Large intestine (tissue), 3 donors: ENCODE measurements at regions not wholly inside any gene's neighbourhood (a gene's known extent, or its start where the extent isn't known, plus 50 kb on each side); places are given as distances from the start of the nearest gene placed in this dataset.

Experiments
- DNase-seq, 2 donors: peaks; one replicate each; pipeline versions ENCODE4 v3.0.0 to v3.0.0-alpha.2; 2013
- H3K27ac ChIP-seq: one replicate; pipeline ENCODE4 v1.5.1; 2013; ENCODE audit warnings: low read length
- H3K27me3 ChIP-seq: 2 replicates; pipeline ENCODE4 v1.6.1; 2013; ENCODE audit warnings: low read length; ENCODE audit not compliant: control insufficient read depth, insufficient read depth
- H3K36me3 ChIP-seq: 2 replicates; pipeline ENCODE4 v1.6.1; 2013; ENCODE audit warnings: low read length; ENCODE audit not compliant: control insufficient read depth, insufficient read depth
- H3K4me1 ChIP-seq: one replicate; pipeline ENCODE4 v1.6.1; 2013; ENCODE audit warnings: low read length; ENCODE audit not compliant: control insufficient read depth, insufficient read depth
- H3K4me3 ChIP-seq: one replicate; pipeline ENCODE4 v1.5.1; 2013; ENCODE audit warnings: low read length
- H3K9me3 ChIP-seq: one replicate; pipeline ENCODE4 v1.6.1; 2013; ENCODE audit warnings: mild to moderate bottlenecking, low read depth, low read length, moderate library complexity; ENCODE audit not compliant: control insufficient read depth
- WGBS: methylation state at CpG from one replicate; pipeline ENCODE4 v1.1.5; 2013; ENCODE audit warnings: low lambda C conversion rate; ENCODE audit not compliant: insufficient coverage; 5-methylcytosine and 5-hydroxymethylcytosine counted together

- 75% methylated on average over 2 of the region's 3 CpGs for WGBS
- H3K9me3 ChIP-seq, result no peaks in the 10 kb centered on the region
- no peak for DNase-seq
- no peak overlapping the region for H3K4me3 ChIP-seq
- no peaks in the 10 kb centered on the region for H3K36me3 ChIP-seq
- peak overlapping the region; percentile 45 for H3K27ac ChIP-seq
- H3K4me1 ChIP-seq, result peaks cover 28% of the 10 kb centered on the region
- no peaks in the 10 kb centered on the region for H3K27me3 ChIP-seq
Measured at GRCh38 chr9:95773053-95773418, 102.5 kb upstream of the ERCC6L2 start.

GRCh38 chr9:95772320-95773052 lies 103.0 kb upstream of the ERCC6L2 start:
- WGBS, result no CpG with 5 or more reads among the region's 29 CpGs
- DNase-seq, result peak; percentile 30 to 62
- no peak overlapping the region for H3K4me3 ChIP-seq

DNA sequence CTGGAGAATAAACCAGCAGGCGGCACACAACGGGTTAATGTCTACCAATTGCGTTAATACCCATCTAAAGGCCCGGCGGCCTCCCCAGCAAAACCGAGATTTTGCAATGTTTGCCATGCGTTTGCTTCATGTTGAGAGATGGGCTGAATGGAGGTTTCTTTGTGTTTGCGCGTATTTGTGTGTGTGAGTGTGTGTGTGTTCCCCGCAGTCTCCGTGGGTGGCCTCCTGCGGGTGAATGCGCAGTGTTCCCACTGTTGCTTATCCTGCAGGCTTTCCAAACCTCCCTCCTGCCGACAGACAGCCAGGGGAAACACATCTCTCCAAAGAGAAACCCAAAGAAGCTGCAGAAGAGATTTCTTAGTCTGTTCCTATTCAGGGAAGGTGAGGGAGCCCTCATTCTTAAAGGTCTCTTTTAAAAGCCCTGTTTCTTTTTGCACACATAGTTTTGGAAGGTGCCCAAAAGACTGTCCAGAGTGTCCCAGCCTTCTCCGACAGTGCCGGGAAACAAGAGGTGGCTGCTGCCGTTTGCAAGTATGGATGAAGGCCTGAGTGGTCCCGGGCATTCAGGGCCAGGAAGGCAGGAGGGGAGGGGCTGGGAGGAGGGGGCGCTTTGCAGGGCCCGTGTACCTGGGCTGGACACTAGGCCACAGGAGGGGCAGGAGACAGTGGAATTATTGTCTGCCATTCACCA lies 103.8 kb upstream of the ERCC6L2 start:
- WGBS, result no CpG with 5 or more reads among the region's 20 CpGs
- Histone ChIP-seq H3K27me3 (no peaks in the 10 kb centered on the region), H3K4me3 (no peak overlapping the region), H3K27ac (peak overlapping the region; percentile 45), H3K4me1 (peaks cover 28% of the 10 kb centered on the region), H3K36me3 (no peaks in the 10 kb centered on the region), H3K9me3 (no peaks in the 10 kb centered on the region)
- DNase-seq, result peak in 1 of 2 donors; percentile 36

More at GRCh38 chr9:95772320-95773052, 103.0 kb upstream of the ERCC6L2 start:
- Histone ChIP-seq H3K36me3 (no peaks in the 10 kb centered on the region), H3K4me1 (peaks cover 28% of the 10 kb centered on the region), H3K27me3 (no peaks in the 10 kb centered on the region), H3K27ac (peak overlapping the region; percentile 45), H3K9me3 (no peaks in the 10 kb centered on the region)

GRCh38 chr9:95770653-95771131 lies 104.8 kb upstream of the ERCC6L2 start:
- Histone ChIP-seq H3K9me3 (no peaks in the 10 kb centered on the region), H3K27me3 (no peaks in the 10 kb centered on the region), H3K4me3 (no peak overlapping the region), H3K36me3 (no peaks in the 10 kb centered on the region), H3K27ac (no peak overlapping the region), H3K4me1 (peaks cover 28% of the 10 kb centered on the region)
- DNase-seq, result no peak
- no CpG with 5 or more reads among the region's 7 CpGs for WGBS

- Histone ChIP-seq H3K4me1 (peaks cover 27% of the 10 kb centered on the region), H3K27ac (no peak overlapping the region), H3K27me3 (no peaks in the 10 kb centered on the region), H3K36me3 (no peaks in the 10 kb centered on the region), H3K4me3 (no peak overlapping the region), H3K9me3 (no peaks in the 10 kb centered on the region)
- WGBS, result no CpG with 5 or more reads among the region's 6 CpGs
- DNase-seq, result no peak
Measured at GRCh38 chr9:95769909-95770433, 105.5 kb upstream of the ERCC6L2 start.

DNA sequence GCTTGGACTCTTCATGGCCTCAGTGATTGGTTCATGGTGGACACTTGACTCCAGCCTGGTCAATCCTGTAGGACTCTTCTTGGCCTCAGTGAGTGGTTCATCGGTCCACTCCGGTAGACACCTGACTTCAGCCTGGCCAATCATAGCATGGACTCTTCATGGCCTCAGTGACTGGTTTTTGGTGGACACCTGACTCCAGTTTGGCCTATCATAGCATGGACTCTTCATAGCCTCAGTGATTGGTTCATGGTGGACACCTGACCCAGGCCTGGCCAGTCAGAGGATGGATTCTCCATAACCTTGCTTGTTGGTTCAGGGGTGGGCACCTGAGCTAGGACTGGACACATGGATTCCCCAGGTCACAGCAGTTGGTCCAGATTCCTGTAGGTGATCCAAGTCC lies 106.0 kb upstream of the ERCC6L2 start:
- Histone ChIP-seq H3K27me3 (no peaks in the 10 kb centered on the region), H3K4me1 (peaks cover 24% of the 10 kb centered on the region), H3K36me3 (no peaks in the 10 kb centered on the region), H3K27ac (no peak overlapping the region), H3K9me3 (no peaks in the 10 kb centered on the region), H3K4me3 (no peak overlapping the region)
- no peak for DNase-seq
- no CpG with 5 or more reads among the region's 2 CpGs for WGBS

GRCh38 chr9:95766906-95767305 lies 108.6 kb upstream of the ERCC6L2 start:
- H3K36me3 ChIP-seq, result no peaks in the 10 kb centered on the region
- 100% methylated on average over 1 of the region's 4 CpGs for whole genome bisulfite sequencing
- no peak overlapping the region for H3K27ac ChIP-seq
- no peak overlapping the region for H3K4me3 ChIP-seq
- no peak for DNase-seq
- H3K9me3 ChIP-seq, result no peaks in the 10 kb centered on the region
- H3K4me1 ChIP-seq, result peaks cover 11% of the 10 kb centered on the region
- no peaks in the 10 kb centered on the region for H3K27me3 ChIP-seq

- H3K27me3 ChIP-seq, result no peaks in the 10 kb centered on the region
- H3K36me3 ChIP-seq, result no peaks in the 10 kb centered on the region
- no peaks in the 10 kb centered on the region for H3K4me1 ChIP-seq
- whole genome bisulfite sequencing, result 44% methylated on average over 1 of the region's 19 CpGs
- H3K9me3 ChIP-seq, result no peaks in the 10 kb centered on the region
- DNase-seq, result no peak
- no peak overlapping the region for H3K4me3 ChIP-seq
- H3K27ac ChIP-seq, result no peak overlapping the region
Measured at GRCh38 chr9:95764533-95765319, 110.8 kb upstream of the ERCC6L2 start.

GRCh38 chr9:95763983-95764382 lies 111.5 kb upstream of the ERCC6L2 start:
- Histone ChIP-seq H3K36me3 (no peaks in the 10 kb centered on the region), H3K9me3 (no peaks in the 10 kb centered on the region), H3K27ac (no peak overlapping the region), H3K4me1 (no peaks in the 10 kb centered on the region), H3K27me3 (no peaks in the 10 kb centered on the region), H3K4me3 (no peak overlapping the region)
- no peak for DNase-seq
- no CpG with 5 or more reads among the region's 2 CpGs for WGBS

DNA sequence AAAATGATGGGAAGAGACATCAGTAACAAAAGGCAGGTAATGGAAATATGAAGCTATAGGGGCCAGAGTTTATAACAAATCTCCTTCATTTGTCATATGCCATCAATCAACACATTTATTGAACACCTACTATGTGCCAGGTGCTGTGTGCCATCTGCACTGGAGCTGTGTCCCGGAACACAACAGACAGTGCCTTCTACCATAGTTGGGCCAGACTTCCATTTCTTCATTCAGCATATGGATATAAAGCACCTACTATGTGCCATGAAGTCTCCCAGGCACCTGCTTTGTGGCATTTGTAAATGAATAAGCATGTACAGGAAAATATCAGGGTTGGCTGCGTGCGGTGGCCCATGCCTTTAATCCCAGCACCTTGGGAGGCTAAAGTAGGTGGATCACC lies 112.5 kb upstream of the ERCC6L2 start:
- H3K4me1 ChIP-seq, result no peaks in the 10 kb centered on the region
- H3K36me3 ChIP-seq, result no peaks in the 10 kb centered on the region
- H3K4me3 ChIP-seq, result no peak overlapping the region
- DNase-seq, result no peak
- no peaks in the 10 kb centered on the region for H3K9me3 ChIP-seq
- no CpG with 5 or more reads among the region's 3 CpGs for WGBS
- H3K27ac ChIP-seq, result no peak overlapping the region
- no peaks in the 10 kb centered on the region for H3K27me3 ChIP-seq
